SK-N-MC (cell line): ENCODE measurements at regions not wholly inside any gene's neighbourhood (a gene's known extent, or its start where the extent isn't known, plus 50 kb on each side); places are given as distances from the start of the nearest gene placed in this dataset.
"Not testable (repeated sequence)": the region's sequence is repeated elsewhere in the genome, so short reads cannot be mapped to it uniquely, and the experiment has no call there.

Source experiments
- DNase-seq: peaks from one replicate; pipeline ENCODE4 v3.0.0-alpha.2; 2011; ENCODE audit warnings: low read depth, low spot score
- H3K27ac ChIP-seq: fragments of 200-600 bp; sonication (generic); 2 replicates; pipeline ENCODE4 v1.5.1; 2016; ENCODE audit warnings: mixed run types
- H3K36me3 ChIP-seq: fragments of 200-600 bp; sonication (generic); 2 replicates; pipeline ENCODE4 v1.6.1; 2017; ENCODE audit warnings: antibody characterized with exemption, low read length, mixed read lengths; ENCODE audit not compliant: insufficient read depth
- H3K4me3 ChIP-seq: fragments of 200-600 bp; sonication (generic); 2 replicates; pipeline ENCODE4 v1.5.1; 2016
- H3K9ac ChIP-seq: fragments of 200-600 bp; sonication (generic); 2 replicates; pipeline ENCODE4 v1.8.0; 2017; ENCODE audit warnings: mixed run types, mixed read lengths; ENCODE audit not compliant: insufficient read length
- H3K9me3 ChIP-seq: fragments of 200-600 bp; sonication (generic); 2 replicates; pipeline ENCODE4 v1.6.1; 2017; ENCODE audit warnings: low read depth, mild to moderate bottlenecking, antibody characterized with exemption, low read length, moderate library complexity, mixed read lengths
- EZH2 ChIP-seq: fragments of 200-600 bp; sonication (generic); IDR thresholded peaks from one replicate; pipeline ENCODE4 v1.6.1; 2017; ENCODE audit warnings: antibody characterized with exemption
- FOXP2 ChIP-seq: optimal IDR thresholded peaks from 2 replicates; pipeline ENCODE3; 2011; ENCODE audit warnings: mild to moderate bottlenecking, moderate library complexity; ENCODE audit not compliant: insufficient read depth; ENCODE audit errors: extremely low read length, control extremely low read depth
- POLR2AphosphoS5 ChIP-seq: IDR thresholded peaks from 2 replicates; pipeline ENCODE4 v1.6.1; 2012; ENCODE audit warnings: mild to moderate bottlenecking, low read depth, low read length, borderline replicate concordance

- H3K4me3 ChIP-seq, result no peak overlapping the region
- no peaks in the 10 kb centered on the region for H3K36me3 ChIP-seq
- no peak overlapping the region for H3K9ac ChIP-seq
- no peaks in the 10 kb centered on the region for H3K9me3 ChIP-seq
- no peak overlapping the region for H3K27ac ChIP-seq
- no peak for DNase-seq
- no peak for TF ChIP-seq EZH2
- TF ChIP-seq FOXP2, result no peak
- no peak for TF ChIP-seq POLR2AphosphoS5
Measured at GRCh38 chr11:13135385-13136271, 126.5 kb downstream of the RASSF10 start.

- Histone ChIP-seq H3K4me3 (no peak overlapping the region), H3K36me3 (no peaks in the 10 kb centered on the region), H3K27ac (no peak overlapping the region), H3K9ac (no peak overlapping the region), H3K9me3 (no peaks in the 10 kb centered on the region)
- TF ChIP-seq FOXP2 (no peak), POLR2AphosphoS5 (no peak), EZH2 (no peak)
- DNase-seq, result no peak
Measured at GRCh38 chr11:13136272-13136596, 127.1 kb downstream of the RASSF10 start.

GRCh38 chr11:13137844-13138301 is 128.8 kb downstream of the RASSF10 start:
- Histone ChIP-seq H3K36me3 (no peaks in the 10 kb centered on the region), H3K27ac (no peak overlapping the region), H3K9me3 (no peaks in the 10 kb centered on the region), H3K4me3 (no peak overlapping the region), H3K9ac (no peak overlapping the region)
- TF ChIP-seq FOXP2 (no peak), POLR2AphosphoS5 (no peak), EZH2 (no peak)
- no peak for DNase-seq

- H3K36me3 ChIP-seq, H3K9me3 ChIP-seq, DNase-seq, H3K4me3 ChIP-seq, H3K27ac ChIP-seq, H3K9ac ChIP-seq: not testable (repeated sequence)
Measured at GRCh38 chr11:13139085-13139484, 130.0 kb downstream of the RASSF10 start.

GRCh38 chr11:13140028-13140870 is 131.1 kb downstream of the RASSF10 start:
- H3K9ac ChIP-seq, result no peak overlapping the region
- no peak overlapping the region for H3K4me3 ChIP-seq
- no peaks in the 10 kb centered on the region for H3K36me3 ChIP-seq
- H3K9me3 ChIP-seq, result no peaks in the 10 kb centered on the region
- DNase-seq, result no peak
- no peak overlapping the region for H3K27ac ChIP-seq
- TF ChIP-seq FOXP2, result no peak
- no peak for TF ChIP-seq POLR2AphosphoS5
- TF ChIP-seq EZH2, result no peak

GRCh38 chr11:13140873-13141655 is 131.9 kb downstream of the RASSF10 start:
- Histone ChIP-seq H3K36me3 (no peaks in the 10 kb centered on the region), H3K27ac (no peak overlapping the region), H3K9me3 (no peaks in the 10 kb centered on the region), H3K4me3 (no peak overlapping the region), H3K9ac (no peak overlapping the region)
- no peak for DNase-seq
- TF ChIP-seq FOXP2, result no peak
- no peak for TF ChIP-seq EZH2
- TF ChIP-seq POLR2AphosphoS5, result no peak

- H3K27ac ChIP-seq, result no peak overlapping the region
- no peak for DNase-seq
- no peak overlapping the region for H3K9ac ChIP-seq
- no peaks in the 10 kb centered on the region for H3K36me3 ChIP-seq
- H3K9me3 ChIP-seq, result no peaks in the 10 kb centered on the region
- no peak overlapping the region for H3K4me3 ChIP-seq
- no peak for TF ChIP-seq EZH2
- TF ChIP-seq FOXP2, result no peak
- no peak for TF ChIP-seq POLR2AphosphoS5
Measured at GRCh38 chr11:13141731-13142709, 132.9 kb downstream of the RASSF10 start.
